ENCODE measurements at regions not wholly inside any gene's neighbourhood (a gene's known extent, or its start where the extent isn't known, plus 50 kb on each side); places are given as distances from the start of the nearest gene placed in this dataset.

DNA sequence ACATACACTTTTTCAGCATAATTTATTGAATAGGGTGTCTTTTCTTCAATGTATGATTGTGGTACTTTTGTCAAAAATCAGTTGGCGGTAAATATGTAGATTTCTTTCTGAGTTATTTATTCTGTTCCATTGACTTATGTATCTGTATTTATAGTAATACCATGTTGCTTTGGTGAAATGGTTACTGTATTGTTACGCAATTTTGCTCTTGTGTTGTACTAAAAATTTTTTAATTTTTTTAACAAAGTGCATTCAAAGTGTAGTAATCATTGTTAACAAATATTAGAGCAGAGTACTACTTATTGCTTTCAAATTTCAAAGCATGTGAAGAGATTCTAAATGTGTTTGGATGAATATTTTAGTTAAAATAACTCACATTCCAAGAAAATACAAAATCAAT, 915.4 kb downstream of the PCDH19 start:
- TF ChIP-seq, protein P1, sequence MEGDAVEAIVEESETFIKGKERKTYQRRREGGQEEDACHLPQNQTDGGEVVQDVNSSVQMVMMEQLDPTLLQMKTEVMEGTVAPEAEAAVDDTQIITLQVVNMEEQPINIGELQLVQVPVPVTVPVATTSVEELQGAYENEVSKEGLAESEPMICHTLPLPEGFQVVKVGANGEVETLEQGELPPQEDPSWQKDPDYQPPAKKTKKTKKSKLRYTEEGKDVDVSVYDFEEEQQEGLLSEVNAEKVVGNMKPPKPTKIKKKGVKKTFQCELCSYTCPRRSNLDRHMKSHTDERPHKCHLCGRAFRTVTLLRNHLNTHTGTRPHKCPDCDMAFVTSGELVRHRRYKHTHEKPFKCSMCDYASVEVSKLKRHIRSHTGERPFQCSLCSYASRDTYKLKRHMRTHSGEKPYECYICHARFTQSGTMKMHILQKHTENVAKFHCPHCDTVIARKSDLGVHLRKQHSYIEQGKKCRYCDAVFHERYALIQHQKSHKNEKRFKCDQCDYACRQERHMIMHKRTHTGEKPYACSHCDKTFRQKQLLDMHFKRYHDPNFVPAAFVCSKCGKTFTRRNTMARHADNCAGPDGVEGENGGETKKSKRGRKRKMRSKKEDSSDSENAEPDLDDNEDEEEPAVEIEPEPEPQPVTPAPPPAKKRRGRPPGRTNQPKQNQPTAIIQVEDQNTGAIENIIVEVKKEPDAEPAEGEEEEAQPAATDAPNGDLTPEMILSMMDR (conservative IDR thresholded peaks at IDR 0.05), result no peak
- H3K9me3 ChIP-seq (ENCODE audit: control insufficient read depth, low read length), result no peaks in the 10 kb centered on the region
- H3K4me3 ChIP-seq (ENCODE audit: low read length), result no peak overlapping the region
- H3K36me3 Mint-ChIP-seq (ENCODE audit: low read depth), result no peaks in the 10 kb centered on the region
- H3K27me3 ChIP-seq (ENCODE audit: control insufficient read depth, insufficient read depth, low read length, poor library complexity, severe bottlenecking), result no peaks in the 10 kb centered on the region
- H3K27ac ChIP-seq (ENCODE audit: low read depth, low read length), result no peak overlapping the region
- DNase-seq, result no peak
- no peak overlapping the region for H3K4me3 Mint-ChIP-seq
- H3K4me1 ChIP-seq (ENCODE audit: control insufficient read depth, insufficient read depth, low read length), result no peaks in the 10 kb centered on the region
- H3K27ac Mint-ChIP-seq, result no peak overlapping the region
- no peaks in the 10 kb centered on the region for H3K36me3 ChIP-seq (ENCODE audit: control insufficient read depth, insufficient read depth, low read length)
- H3K4me1 Mint-ChIP-seq, result no peaks in the 10 kb centered on the region
- 100% methylated on average over 1 of the region's 2 CpGs; no CpG with 5 or more reads in 1 of the 2 experiments for WGBS, 2 experiments (ENCODE audit: insufficient coverage in 1 of 2, insufficient read length in 1 of 2)
- H3K9ac ChIP-seq (ENCODE audit: extremely low read depth, low read length, poor library complexity, severe bottlenecking), result no peak overlapping the region
- peaks cover 6% of the 10 kb centered on the region for H3K9me3 Mint-ChIP-seq
- H3K27me3 Mint-ChIP-seq (ENCODE audit: insufficient read depth), result no peaks in the 10 kb centered on the region

DNA sequence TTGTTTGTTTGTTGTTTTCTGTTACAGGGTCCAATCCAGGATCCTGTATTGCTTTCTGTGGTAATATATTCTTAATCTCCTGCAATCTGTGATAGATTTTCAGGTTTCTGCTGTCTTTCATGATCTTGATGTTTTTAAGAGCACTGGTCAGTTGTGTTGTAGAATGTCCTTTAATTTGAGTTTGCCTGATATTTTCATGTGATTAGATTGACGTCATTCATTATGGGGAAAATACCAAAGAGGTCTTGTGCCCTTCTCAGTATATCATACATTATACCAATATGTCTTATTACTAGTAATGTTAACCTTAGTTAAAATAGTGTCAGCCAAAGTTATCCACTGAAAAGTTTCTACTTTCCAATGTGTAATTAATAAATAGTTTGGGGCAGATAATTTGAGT, 929.3 kb downstream of the PCDH19 start:
- no peak for DNase-seq
- Mint-ChIP-seq H3K27ac (no peak overlapping the region), H3K4me1 (peaks cover 3% of the 10 kb centered on the region)

DNA sequence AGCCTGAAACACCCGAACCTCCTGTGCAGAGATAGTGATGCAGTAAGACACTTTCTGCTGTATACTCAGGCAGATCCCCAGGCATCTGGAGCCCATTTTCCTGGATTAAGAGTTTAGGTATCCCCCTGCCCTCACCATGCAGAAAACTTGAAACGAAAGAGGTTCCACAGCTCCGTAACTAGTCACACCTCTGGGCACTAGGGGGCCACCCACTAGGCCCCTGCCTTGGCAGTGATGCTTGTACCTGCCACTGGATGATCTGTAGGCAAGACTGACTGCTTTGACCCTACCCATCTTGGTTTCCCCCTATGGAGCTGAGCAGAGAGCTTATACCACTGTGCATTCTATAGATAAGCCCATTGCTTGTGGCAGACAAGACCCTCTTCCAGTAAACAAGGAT, 940.6 kb downstream of the PCDH19 start:
- no peak overlapping the region for H3K9ac ChIP-seq (ENCODE audit: extremely low read depth, low read length, poor library complexity, severe bottlenecking)
- H3K9me3 Mint-ChIP-seq, result no peaks in the 10 kb centered on the region
- no peaks in the 10 kb centered on the region for H3K27me3 ChIP-seq (ENCODE audit: control insufficient read depth, insufficient read depth, low read length, poor library complexity, severe bottlenecking)
- H3K27ac Mint-ChIP-seq, result no peak overlapping the region
- H3K27me3 Mint-ChIP-seq (ENCODE audit: insufficient read depth), result no peaks in the 10 kb centered on the region
- no peak overlapping the region for H3K27ac ChIP-seq (ENCODE audit: low read depth, low read length)
- 86% methylated on average over 3 of the region's 3 CpGs; no CpG with 5 or more reads in 1 of the 2 experiments for WGBS, 2 experiments (ENCODE audit: insufficient coverage in 1 of 2, insufficient read length in 1 of 2)
- H3K4me3 ChIP-seq (ENCODE audit: low read length), result no peak overlapping the region
- no peaks in the 10 kb centered on the region for H3K4me1 Mint-ChIP-seq
- TF ChIP-seq, protein P1 (conservative IDR thresholded peaks at IDR 0.05), result peak; percentile 42
- no peaks in the 10 kb centered on the region for H3K36me3 Mint-ChIP-seq (ENCODE audit: low read depth)
- peak; percentile 35 for DNase-seq
- no peaks in the 10 kb centered on the region for H3K4me1 ChIP-seq (ENCODE audit: control insufficient read depth, insufficient read depth, low read length)
- no peak overlapping the region for H3K4me3 Mint-ChIP-seq
- H3K9me3 ChIP-seq (ENCODE audit: control insufficient read depth, low read length), result no peaks in the 10 kb centered on the region
- no peaks in the 10 kb centered on the region for H3K36me3 ChIP-seq (ENCODE audit: control insufficient read depth, insufficient read depth, low read length)

More for the DNA sequence above, 929.3 kb downstream of the PCDH19 start:
- H3K9me3 Mint-ChIP-seq, result no peaks in the 10 kb centered on the region
- H3K36me3 ChIP-seq (ENCODE audit: control insufficient read depth, insufficient read depth, low read length), result no peaks in the 10 kb centered on the region
- no peaks in the 10 kb centered on the region for H3K4me1 ChIP-seq (ENCODE audit: control insufficient read depth, insufficient read depth, low read length)
- no peaks in the 10 kb centered on the region for H3K9me3 ChIP-seq (ENCODE audit: control insufficient read depth, low read length)
- H3K27me3 ChIP-seq (ENCODE audit: control insufficient read depth, insufficient read depth, low read length, poor library complexity, severe bottlenecking), result no peaks in the 10 kb centered on the region
- no peaks in the 10 kb centered on the region for H3K36me3 Mint-ChIP-seq (ENCODE audit: low read depth)
- H3K27ac ChIP-seq (ENCODE audit: low read depth, low read length), result no peak overlapping the region
- no peak overlapping the region for H3K9ac ChIP-seq (ENCODE audit: extremely low read depth, low read length, poor library complexity, severe bottlenecking)
- TF ChIP-seq, protein P1 (conservative IDR thresholded peaks at IDR 0.05), result no peak
- WGBS, 2 experiments (ENCODE audit: insufficient coverage in 1 of 2, insufficient read length in 1 of 2), result no CpG with 5 or more reads among the region's 1 CpG
- no peak overlapping the region for H3K4me3 ChIP-seq (ENCODE audit: low read length)
- H3K4me3 Mint-ChIP-seq, result no peak overlapping the region
- no peaks in the 10 kb centered on the region for H3K27me3 Mint-ChIP-seq (ENCODE audit: insufficient read depth)

Measured in endodermal cell (in vitro differentiated cells).